K562 (cell line): ENCODE measurements at regions not wholly inside any gene's neighbourhood (a gene's known extent, or its start where the extent isn't known, plus 50 kb on each side); places are given as distances from the start of the nearest gene placed in this dataset.

ENCODE experiments used
- ATAC-seq: fragments of 200-7000 bp; cut with Tn5 transposase; 3 replicates; pipeline ENCODE4 v1.9.1; 2020; ENCODE audit warnings: moderate library complexity
- BruUV-seq: library from RNA; stranded (reverse); fragments of 400-500 nt; replicated peaks from 2 replicates; lab custom pipeline; 2021; lab: Mats Ljungman, UMichigan
- CTCF ChIA-PET: fragments of 300-600 bp; formaldehyde crosslinking; extraction: SDS; loops from one replicate; lab custom pipeline; 2021; ENCODE audit warnings: low intra/inter-chr PET ratio; lab: Yijun Ruan, JAX
- POLR2A ChIA-PET: fragments of 300-600, 350-650 bp; sonication (Branson Sonifier 250); formaldehyde crosslinking; extraction: SDS; loops from one replicate; lab custom pipeline; 2021; ENCODE audit warnings: antibody characterized with exemption, inconsistent platforms; lab: Yijun Ruan, JAX
- DNase-seq, 4 experiments: peaks; one replicate each; pipeline versions ENCODE4 v3.0.0 to v3.0.0-alpha.2; 2011 to 2018; ENCODE audit warnings: low spot score in 3 of 4, mixed read lengths in 3 of 4; ENCODE audit errors: extremely low read depth in 1 of 4
- FAIRE-seq: peaks from 2 replicates; lab custom pipeline; 2011; peaks lifted over from hg19 to GRCh38; lab: Jason Lieb, UNC
- H2AFZ ChIP-seq: 2 replicates; pipeline ENCODE4 v1.6.0; 2011; ENCODE audit warnings: low read depth, low read length, control low read depth, inconsistent platforms
- H3K27ac ChIP-seq: fragments of 200-600 bp; 3 replicates; pipeline ENCODE4 v1.8.0; 2011; ENCODE audit warnings: low read depth, mild to moderate bottlenecking, control low read depth, inconsistent platforms, low read length, moderate library complexity, mixed read lengths; ENCODE audit errors: extremely low read depth
- H3K27me3 ChIP-seq, 2 experiments: fragments of 300-600 bp in 1 of 2; 2 replicates in 1 of 2; 3 replicates in 1 of 2; pipeline versions ENCODE4 v1.6.0 to v1.8.0; 2011; ENCODE audit warnings: inconsistent platforms in 2 of 2, low read length in 2 of 2, mild to moderate bottlenecking in 1 of 2, mixed read lengths in 1 of 2, moderate library complexity in 1 of 2; ENCODE audit not compliant: control insufficient read depth in 2 of 2, insufficient read depth in 2 of 2
- H3K36me3 ChIP-seq: fragments of 300-600 bp; 3 replicates; pipeline ENCODE4 v1.8.0; 2011; ENCODE audit warnings: mild to moderate bottlenecking, low read length, inconsistent platforms; ENCODE audit not compliant: control insufficient read depth, insufficient read depth
- H3K4me1 ChIP-seq, 2 experiments: fragments of 200-600 bp in 1 of 2; replicated peaks in 1 of 2; 2 replicates in 1 of 2; 3 replicates in 1 of 2; pipeline versions ENCODE4 v1.5.1 to v1.8.0; 2011; ENCODE audit warnings: inconsistent platforms in 2 of 2, low read length in 2 of 2, mild to moderate bottlenecking in 1 of 2, mixed read lengths in 1 of 2, moderate library complexity in 1 of 2; ENCODE audit not compliant: control insufficient read depth in 2 of 2, insufficient read depth in 2 of 2
- H3K4me2 ChIP-seq: 2 replicates; pipeline ENCODE4 v1.6.1; 2011; ENCODE audit warnings: low read length, control low read depth, inconsistent platforms, mixed read lengths; ENCODE audit not compliant: insufficient read depth
- H3K4me3 ChIP-seq: fragments of 200-600 bp; sonication (generic), shearing (Covaris generic); 2 replicates; pipeline ENCODE4 v1.5.1; 2016; ENCODE audit warnings: control low read depth, inconsistent platforms
- H3K79me2 ChIP-seq: fragments of 200-600 bp; 3 replicates; pipeline ENCODE4 v1.8.0; 2011; ENCODE audit warnings: low read length, inconsistent platforms; ENCODE audit not compliant: control insufficient read depth, insufficient read depth
- H3K9ac ChIP-seq, 2 experiments: 2 replicates each; pipeline versions ENCODE4 v1.6.0 to v1.6.1; 2011; ENCODE audit warnings: low read depth in 2 of 2, low read length in 2 of 2, control low read depth in 1 of 2, inconsistent platforms in 1 of 2, mild to moderate bottlenecking in 1 of 2, mixed read lengths in 1 of 2; ENCODE audit not compliant: insufficient read depth in 1 of 2
- H3K9me1 ChIP-seq: one replicate; pipeline ENCODE4 v1.6.0; 2011; ENCODE audit warnings: inconsistent platforms, mild to moderate bottlenecking, low read length, moderate library complexity; ENCODE audit not compliant: control insufficient read depth, insufficient read depth
- H3K9me3 ChIP-seq: replicated peaks from 2 replicates; pipeline ENCODE4 v1.5.1; 2011; ENCODE audit warnings: low read depth, low read length, inconsistent platforms; ENCODE audit not compliant: control insufficient read depth, insufficient read depth
- H4K20me1 ChIP-seq: replicated peaks from 2 replicates; pipeline ENCODE4 v1.6.1; 2011; ENCODE audit warnings: low read length, inconsistent platforms, mixed read lengths; ENCODE audit not compliant: control insufficient read depth, insufficient read depth
- MAZ ChIP-seq, 2 experiments: fragments of 450-650 bp in 1 of 2; sonication (generic) in 1 of 2; formaldehyde crosslinking; IDR thresholded peaks in 1 of 2; conservative IDR thresholded peaks in 1 of 2; 2 replicates each; pipeline versions ENCODE4 v1.4.0 to v1.5.0; 2020; ENCODE audit warnings: mild to moderate bottlenecking in 1 of 2, missing genetic modification reagents in 1 of 2
- RBM22 ChIP-seq: fragments of 200-400 bp; formaldehyde crosslinking; IDR thresholded peaks from 2 replicates; pipeline ENCODE4 v1.6.1; 2018; ENCODE audit warnings: low read length, low read depth; ENCODE audit not compliant: poor library complexity, severe bottlenecking
- RBM25 ChIP-seq: fragments of 200-400 bp; formaldehyde crosslinking; IDR thresholded peaks from 2 replicates; pipeline ENCODE4 v1.6.1; 2018; ENCODE audit warnings: low read length, low read depth, moderate library complexity; ENCODE audit not compliant: severe bottlenecking
- TFE3 ChIP-seq: fragments of 450-650 bp; formaldehyde crosslinking; IDR thresholded peaks from 2 replicates; pipeline ENCODE4 v1.4.0; 2020; ENCODE audit warnings: mild to moderate bottlenecking, mixed read lengths
- WGBS: fragments of 100-300 bp; shearing (Covaris generic); methylation state at CpG from one replicate; pipeline ENCODE4 v1.1.6; 2016; ENCODE audit warnings: low coverage, mixed read lengths; ENCODE audit not compliant: insufficient coverage; ENCODE audit errors: missing lambda C conversion rate; 5-methylcytosine and 5-hydroxymethylcytosine counted together
- in situ Hi-C: fragments of 300-500 bp; cut with MboI; formaldehyde crosslinking; loops from 4 replicates; pipeline ENCODE4 v1.15.0; 2018; ENCODE audit warnings: inconsistent platforms, mixed read lengths
- intact Hi-C: fragments of 100-400 bp; cut with micrococcal nuclease; formaldehyde crosslinking; loops from 2 replicates; pipeline ENCODE4 v1.14.2; 2022

GRCh38 chr17:72518753-72519597, 398.2 kb downstream of the SOX9 start (continued):
- TF ChIP-seq TFE3 (CRISPR knock-in tag) (no peak), RBM22 (no peak)

- no peak for FAIRE-seq
- no peak overlapping the region for H3K27ac ChIP-seq
Observed at GRCh38 chr17:72519598-72519936, 398.7 kb downstream of the SOX9 start.

More at GRCh38 chr17:72519598-72519936, 398.7 kb downstream of the SOX9 start:
- no peaks in the 10 kb centered on the region for H3K36me3 ChIP-seq
- no peak overlapping the region for H3K4me2 ChIP-seq
- peaks cover 2% of the 10 kb centered on the region for H3K9me1 ChIP-seq
- ChIA-PET CTCF (no interaction called here), POLR2A (no interaction called here)
- no peaks in the 10 kb centered on the region for H4K20me1 ChIP-seq
- H2AFZ ChIP-seq, result no peak overlapping the region
- in situ Hi-C loops, result no loop called here
- H3K9me3 ChIP-seq, result no peaks in the 10 kb centered on the region
- no peaks in the 10 kb centered on the region for H3K4me1 ChIP-seq
- ATAC-seq (no peak), DNase-seq (no peak)
- H3K27me3 ChIP-seq, result peaks cover 0 to 3% of the 10 kb centered on the region in 2 experiments; a peak in 1 of 5 replicates
- no peak overlapping the region for H3K9ac ChIP-seq
- H3K4me3 ChIP-seq, result no peak overlapping the region
- TF ChIP-seq RBM25 (peak; percentile 33), MAZ (CRISPR knock-in tag; conservative IDR thresholded peaks at IDR 0.05 in 1 of 2, IDR thresholded peaks at IDR 0.05 in 1 of 2) (no peak)
- no TSS peak for BruUV-seq
- H3K79me2 ChIP-seq, result no peaks in the 10 kb centered on the region
- 0% methylated on average over 6 of the region's 6 CpGs for WGBS
- intact Hi-C loops, result no loop called here
